Body of pancreas (tissue), 4 donors: ENCODE measurements at regions not wholly inside any gene's neighbourhood (a gene's known extent, or its start where the extent isn't known, plus 50 kb on each side); places are given as distances from the start of the nearest gene placed in this dataset.

Source experiments
- CTCF ChIP-seq, 7 experiments: fragments of 450-650 bp in 4 of 7; fragments of 200-600 bp in 3 of 7; sonication (generic) in 3 of 7; IDR thresholded peaks; one replicate each; pipeline ENCODE4 v1.5.1; 2016 to 2019; ENCODE audit warnings: antibody characterized with exemption in 7 of 7
- POLR2A ChIP-seq, 3 donors: fragments of 450-650 bp; IDR thresholded peaks; one replicate each; pipeline ENCODE4 v1.6.1; 2016; ENCODE audit warnings: antibody characterized with exemption in 3 of 3, mild to moderate bottlenecking in 2 of 3

GRCh38 chr5:61232490-61233050 lies 70.3 kb upstream of the SMIM15 start:
- no peak for TF ChIP-seq POLR2A (IDR thresholded peaks at IDR 0.05)
- no peak for TF ChIP-seq CTCF (IDR thresholded peaks at IDR 0.05)
